ENCODE measurements at regions not wholly inside any gene's neighbourhood (a gene's known extent, or its start where the extent isn't known, plus 50 kb on each side); places are given as distances from the start of the nearest gene placed in this dataset.

DNA sequence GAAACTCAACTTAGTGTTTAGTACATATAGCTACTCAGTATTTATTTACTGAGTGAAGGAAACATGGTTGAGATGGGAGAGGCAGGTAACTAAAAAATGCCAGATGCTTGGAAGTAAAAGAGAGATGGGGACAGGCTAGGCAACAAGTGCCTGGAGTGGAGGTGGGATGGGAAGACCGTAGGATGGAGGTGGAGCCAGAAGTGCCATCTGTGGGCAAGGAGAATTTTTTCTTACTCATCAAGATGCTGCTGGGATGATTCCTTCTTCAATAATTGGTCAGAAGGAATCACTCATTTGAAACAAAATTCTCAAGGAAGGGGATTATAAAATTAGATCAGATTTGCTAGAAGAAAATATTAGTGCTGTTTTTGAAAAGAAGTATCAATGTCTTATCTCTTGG, 72.9 kb downstream of the IFI44 start:
- H3K9me2 ChIP-seq (ENCODE audit: insufficient read depth, low read length) = no peaks in the 10 kb centered on the region
- H3K27me3 ChIP-seq (ENCODE audit: insufficient read depth, low read depth, low read length) = no peaks in the 10 kb centered on the region
- H3K27ac ChIP-seq (ENCODE audit: low read length) = no peak overlapping the region
- TF ChIP-seq EZH2 (IDR thresholded peaks at IDR 0.05; ENCODE audit: borderline replicate concordance, insufficient read depth, low read length, poor library complexity, severe bottlenecking) (no peak), SMC3 (conservative IDR thresholded peaks at IDR 0.05; ENCODE audit: poor library complexity) (no peak), CTCF (IDR thresholded peaks at IDR 0.05; ENCODE audit: poor library complexity, severe bottlenecking) (no peak), EP300 (conservative IDR thresholded peaks at IDR 0.05; ENCODE audit: poor library complexity, severe bottlenecking) (no peak), MXI1 (conservative IDR thresholded peaks at IDR 0.05; ENCODE audit: poor library complexity, severe bottlenecking) (no peak), POLR2AphosphoS5 (IDR thresholded peaks at IDR 0.05) (no peak)
- no peaks in the 10 kb centered on the region for H3K79me2 ChIP-seq (replicated peaks; ENCODE audit: insufficient read depth, low read length)
- H4K20me1 ChIP-seq (ENCODE audit: insufficient read depth) = no peaks in the 10 kb centered on the region
- H3K4me2 ChIP-seq (ENCODE audit: low read length) = no peak overlapping the region
- H3K9me3 ChIP-seq (ENCODE audit: low read length) = no peaks in the 10 kb centered on the region
- H2AFZ ChIP-seq (ENCODE audit: low read depth, low read length) = no peak overlapping the region
- no peak overlapping the region for H3K4me3 ChIP-seq (ENCODE audit: low read length)
- no peaks in the 10 kb centered on the region for H3F3A ChIP-seq (ENCODE audit: insufficient read depth, low read length, poor library complexity, severe bottlenecking)
- H3K36me3 ChIP-seq (ENCODE audit: insufficient read depth, low read length) = no peaks in the 10 kb centered on the region
- H3K9ac ChIP-seq (ENCODE audit: low read length) = no peak overlapping the region

GRCh38 chr1:78722947-78723346, 73.3 kb downstream of the IFI44 start:
- H3K36me3 ChIP-seq (ENCODE audit: insufficient read depth, low read length) = no peaks in the 10 kb centered on the region
- H2AFZ ChIP-seq (ENCODE audit: low read depth, low read length) = no peak overlapping the region
- H3K9me2 ChIP-seq (ENCODE audit: insufficient read depth, low read length) = no peaks in the 10 kb centered on the region
- no peak overlapping the region for H3K4me2 ChIP-seq (ENCODE audit: low read length)
- no peaks in the 10 kb centered on the region for H3K27me3 ChIP-seq (ENCODE audit: insufficient read depth, low read depth, low read length)
- H3K4me3 ChIP-seq (ENCODE audit: low read length) = no peak overlapping the region
- no peaks in the 10 kb centered on the region for H3K79me2 ChIP-seq (replicated peaks; ENCODE audit: insufficient read depth, low read length)
- no peaks in the 10 kb centered on the region for H3F3A ChIP-seq (ENCODE audit: insufficient read depth, low read length, poor library complexity, severe bottlenecking)
- no peak overlapping the region for H3K27ac ChIP-seq (ENCODE audit: low read length)
- no peaks in the 10 kb centered on the region for H4K20me1 ChIP-seq (ENCODE audit: insufficient read depth)
- H3K9ac ChIP-seq (ENCODE audit: low read length) = no peak overlapping the region
- TF ChIP-seq SMC3 (conservative IDR thresholded peaks at IDR 0.05; ENCODE audit: poor library complexity) (no peak), EP300 (conservative IDR thresholded peaks at IDR 0.05; ENCODE audit: poor library complexity, severe bottlenecking) (no peak), EZH2 (IDR thresholded peaks at IDR 0.05; ENCODE audit: borderline replicate concordance, insufficient read depth, low read length, poor library complexity, severe bottlenecking) (no peak), MXI1 (conservative IDR thresholded peaks at IDR 0.05; ENCODE audit: poor library complexity, severe bottlenecking) (no peak)
- no peaks in the 10 kb centered on the region for H3K9me3 ChIP-seq (ENCODE audit: low read length)

DNA sequence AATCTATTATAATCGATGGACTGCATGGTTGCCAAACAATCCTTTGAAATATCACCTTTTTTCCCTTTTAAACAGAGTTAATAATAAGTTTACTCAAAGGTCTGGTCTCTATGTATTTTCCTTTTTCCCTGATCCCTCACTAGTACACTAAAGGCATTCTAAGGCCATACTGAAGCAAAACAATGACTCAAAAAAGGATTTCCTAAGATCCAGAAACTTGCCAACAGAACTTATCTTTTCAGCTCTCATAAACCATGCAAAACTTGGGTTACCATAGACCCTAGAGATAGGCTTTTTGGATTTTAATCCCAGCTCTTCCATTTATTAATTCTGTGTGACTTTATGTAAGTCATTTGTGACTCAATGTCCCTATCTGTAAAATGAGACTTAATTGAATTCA, 77.1 kb downstream of the IFI44 start:
- H3K4me2 ChIP-seq (ENCODE audit: low read length) = no peak overlapping the region

More for the DNA sequence above, 77.1 kb downstream of the IFI44 start:
- Histone ChIP-seq H3K9ac (ENCODE audit: low read length) (no peak overlapping the region), H3K79me2 (replicated peaks; ENCODE audit: insufficient read depth, low read length) (no peaks in the 10 kb centered on the region), H4K20me1 (ENCODE audit: insufficient read depth) (no peaks in the 10 kb centered on the region), H3K9me2 (ENCODE audit: insufficient read depth, low read length) (no peaks in the 10 kb centered on the region), H3F3A (ENCODE audit: insufficient read depth, low read length, poor library complexity, severe bottlenecking) (no peaks in the 10 kb centered on the region), H2AFZ (ENCODE audit: low read depth, low read length) (no peak overlapping the region), H3K4me3 (ENCODE audit: low read length) (no peak overlapping the region), H3K27ac (ENCODE audit: low read length) (no peak overlapping the region), H3K9me3 (ENCODE audit: low read length) (no peaks in the 10 kb centered on the region), H3K27me3 (ENCODE audit: insufficient read depth, low read depth, low read length) (no peaks in the 10 kb centered on the region), H3K36me3 (ENCODE audit: insufficient read depth, low read length) (no peaks in the 10 kb centered on the region)
- TF ChIP-seq REST (IDR thresholded peaks at IDR 0.05; ENCODE audit: borderline replicate concordance) = no peak
- TF ChIP-seq POLR2AphosphoS5 (IDR thresholded peaks at IDR 0.05) = no peak
- no peak for TF ChIP-seq TAF1 (IDR thresholded peaks at IDR 0.05; ENCODE audit: low read depth)
- TF ChIP-seq MXI1 (conservative IDR thresholded peaks at IDR 0.05; ENCODE audit: poor library complexity, severe bottlenecking) = no peak
- no peak for TF ChIP-seq CTCF (IDR thresholded peaks at IDR 0.05; ENCODE audit: poor library complexity, severe bottlenecking)
- TF ChIP-seq EZH2 (IDR thresholded peaks at IDR 0.05; ENCODE audit: borderline replicate concordance, insufficient read depth, low read length, poor library complexity, severe bottlenecking) = no peak
- TF ChIP-seq RAD21 (conservative IDR thresholded peaks at IDR 0.05) = no peak
- TF ChIP-seq EP300 (conservative IDR thresholded peaks at IDR 0.05; ENCODE audit: poor library complexity, severe bottlenecking) = no peak
- TF ChIP-seq SMC3 (conservative IDR thresholded peaks at IDR 0.05; ENCODE audit: poor library complexity) = no peak
